GM12873 (cell line): ENCODE measurements at regions not wholly inside any gene's neighbourhood (a gene's known extent, or its start where the extent isn't known, plus 50 kb on each side); places are given as distances from the start of the nearest gene placed in this dataset.

Source experiments
- CTCF ChIP-seq: IDR thresholded peaks from 2 replicates; pipeline ENCODE4 v1.5.1; 2012; ENCODE audit warnings: low read depth, mild to moderate bottlenecking, moderate library complexity, low read length, control low read depth; ENCODE audit not compliant: insufficient read depth; ENCODE audit errors: missing control alignments

DNA sequence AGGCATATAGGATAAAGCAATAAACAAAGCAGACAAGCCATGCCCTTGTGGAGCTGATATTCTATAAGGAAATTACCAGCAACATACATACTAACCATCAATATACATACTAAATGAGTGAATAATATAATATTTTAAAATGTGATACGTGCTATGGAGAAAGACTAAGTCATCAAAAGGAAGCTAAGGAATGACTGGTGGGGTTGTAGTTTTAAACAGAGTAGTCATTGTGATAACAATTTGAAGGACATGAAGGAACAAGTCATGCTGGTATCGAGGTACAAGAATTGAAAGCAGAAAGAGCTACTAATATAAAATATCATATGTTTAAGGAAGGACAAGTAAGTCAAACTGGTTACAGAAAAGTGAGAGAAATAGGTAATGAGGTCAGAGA is 894.9 kb upstream of the PCDH9 start:
- no peak for TF ChIP-seq CTCF

DNA sequence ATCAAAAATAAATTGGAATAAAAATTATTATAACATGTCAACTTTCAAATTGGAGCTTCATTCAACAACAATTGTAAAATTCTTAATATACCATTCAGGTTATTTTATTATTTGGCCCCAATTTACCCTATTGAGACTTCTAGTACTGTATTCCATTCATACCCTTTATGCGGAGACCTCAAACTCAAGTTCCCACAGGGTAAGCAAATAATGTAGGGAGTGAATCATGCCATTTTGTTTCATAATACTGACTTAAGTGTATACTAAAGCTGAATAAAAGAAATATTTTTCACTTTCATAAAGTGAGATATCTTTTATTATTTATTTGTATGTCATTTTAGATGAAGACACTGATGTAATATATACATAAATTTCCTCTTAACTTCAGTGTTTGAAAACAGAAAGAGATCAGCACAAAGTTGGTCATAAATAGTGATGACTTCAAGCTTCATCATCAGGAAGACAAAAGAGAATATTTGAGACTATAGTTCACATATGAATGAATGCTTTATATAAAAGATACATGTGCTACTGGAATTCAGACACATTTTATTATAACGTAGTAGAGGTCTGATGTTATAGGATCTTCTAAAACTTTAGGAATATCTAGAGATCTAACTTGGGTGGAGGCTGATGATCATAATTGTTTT is 894.4 kb upstream of the PCDH9 start:
- no peak for TF ChIP-seq CTCF

DNA sequence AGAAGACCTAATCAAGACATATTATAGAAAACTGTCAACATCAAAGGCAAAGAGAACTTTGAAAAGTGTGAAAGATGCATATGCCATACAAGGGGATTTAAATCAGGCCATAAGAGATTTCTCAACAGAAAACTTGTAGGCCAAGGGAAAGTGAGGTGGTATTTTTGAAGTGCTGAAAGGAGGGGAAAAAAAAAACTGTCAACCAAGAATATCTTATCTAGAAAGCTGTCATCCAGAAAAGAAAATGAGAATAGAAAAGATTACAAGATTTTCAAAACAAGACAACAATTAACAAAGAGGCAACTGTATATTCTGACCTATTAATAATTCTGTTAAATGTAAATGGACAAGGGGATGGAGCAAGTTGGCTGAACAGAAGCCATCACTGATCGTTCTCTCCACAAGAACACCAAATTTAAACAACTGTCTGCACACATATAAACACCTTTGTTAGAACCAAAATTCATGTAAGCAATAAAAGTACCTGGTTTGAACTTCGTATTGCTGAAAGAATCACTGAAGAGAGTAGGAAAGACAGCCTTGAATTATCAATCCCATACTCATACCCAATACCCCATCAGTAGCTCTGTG is 880.1 kb upstream of the PCDH9 start:
- TF ChIP-seq CTCF = no peak

- TF ChIP-seq CTCF = no peak
Observed at GRCh38 chr13:68107667-68108066, 877.5 kb upstream of the PCDH9 start.

- TF ChIP-seq CTCF = no peak
Observed at GRCh38 chr13:68099631-68100030, 869.5 kb upstream of the PCDH9 start.

- TF ChIP-seq CTCF = no peak
Observed at GRCh38 chr13:68081061-68081460, 850.9 kb upstream of the PCDH9 start.

DNA sequence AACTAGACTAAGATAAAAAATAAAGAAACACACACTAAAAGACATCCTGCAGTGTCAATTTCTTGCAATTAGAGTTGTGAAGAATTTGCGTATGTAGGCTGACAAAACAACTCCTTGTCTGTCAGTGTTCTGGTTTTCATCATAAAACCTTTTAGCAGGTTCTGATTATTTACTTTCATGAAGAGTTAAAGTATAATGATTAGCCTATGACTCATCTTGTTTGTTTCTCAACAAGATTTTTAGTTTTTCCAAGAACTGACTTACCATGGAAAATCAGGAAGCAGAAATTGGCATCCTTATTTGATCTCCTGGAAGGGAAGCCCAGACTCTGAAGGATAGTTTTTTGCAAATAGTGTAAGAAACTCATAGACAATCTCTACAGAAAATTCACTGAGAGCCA is 848.7 kb upstream of the PCDH9 start:
- no peak for TF ChIP-seq CTCF
